ENCODE measurements at regions not wholly inside any gene's neighbourhood (a gene's known extent, or its start where the extent isn't known, plus 50 kb on each side); places are given as distances from the start of the nearest gene placed in this dataset.
A peak's percentile ranks its signal among the peaks of the same experiment; 100 is the strongest.

DNA sequence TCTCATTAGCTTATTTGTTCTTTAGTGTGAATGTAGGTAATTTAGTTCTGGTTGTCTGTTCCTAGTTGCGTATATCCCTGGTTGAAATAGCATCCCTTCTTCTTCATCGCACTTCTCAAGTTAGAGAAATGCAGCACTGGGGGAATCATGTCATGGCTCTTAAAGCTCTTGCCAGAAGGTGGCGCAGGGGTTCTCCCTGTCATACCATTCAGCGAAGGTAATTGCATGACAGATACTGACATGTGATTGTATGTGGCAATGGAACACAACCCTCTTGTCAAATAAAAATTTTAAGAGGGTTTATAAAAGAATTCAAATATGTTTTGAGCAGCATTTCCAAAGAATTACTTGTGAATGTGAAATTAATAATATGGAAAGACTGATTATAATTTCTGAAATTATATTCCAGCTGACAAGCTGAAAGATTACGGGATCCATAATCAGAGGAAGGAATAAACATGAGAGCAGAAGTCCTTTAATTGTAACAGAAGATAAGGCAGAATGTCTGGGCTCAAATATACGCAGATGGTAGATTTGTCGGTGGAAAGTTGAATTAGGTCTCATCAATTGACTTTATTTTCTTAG lies 411.7 kb downstream of the DSEL start:
- H3K27ac ChIP-seq: no peak overlapping the region
- TF ChIP-seq, protein P1, sequence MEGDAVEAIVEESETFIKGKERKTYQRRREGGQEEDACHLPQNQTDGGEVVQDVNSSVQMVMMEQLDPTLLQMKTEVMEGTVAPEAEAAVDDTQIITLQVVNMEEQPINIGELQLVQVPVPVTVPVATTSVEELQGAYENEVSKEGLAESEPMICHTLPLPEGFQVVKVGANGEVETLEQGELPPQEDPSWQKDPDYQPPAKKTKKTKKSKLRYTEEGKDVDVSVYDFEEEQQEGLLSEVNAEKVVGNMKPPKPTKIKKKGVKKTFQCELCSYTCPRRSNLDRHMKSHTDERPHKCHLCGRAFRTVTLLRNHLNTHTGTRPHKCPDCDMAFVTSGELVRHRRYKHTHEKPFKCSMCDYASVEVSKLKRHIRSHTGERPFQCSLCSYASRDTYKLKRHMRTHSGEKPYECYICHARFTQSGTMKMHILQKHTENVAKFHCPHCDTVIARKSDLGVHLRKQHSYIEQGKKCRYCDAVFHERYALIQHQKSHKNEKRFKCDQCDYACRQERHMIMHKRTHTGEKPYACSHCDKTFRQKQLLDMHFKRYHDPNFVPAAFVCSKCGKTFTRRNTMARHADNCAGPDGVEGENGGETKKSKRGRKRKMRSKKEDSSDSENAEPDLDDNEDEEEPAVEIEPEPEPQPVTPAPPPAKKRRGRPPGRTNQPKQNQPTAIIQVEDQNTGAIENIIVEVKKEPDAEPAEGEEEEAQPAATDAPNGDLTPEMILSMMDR (IDR thresholded peaks at IDR 0.05): peak; percentile 95
- TF ChIP-seq ZFX (IDR thresholded peaks at IDR 0.05; ENCODE audit: borderline replicate concordance): no peak

DNA sequence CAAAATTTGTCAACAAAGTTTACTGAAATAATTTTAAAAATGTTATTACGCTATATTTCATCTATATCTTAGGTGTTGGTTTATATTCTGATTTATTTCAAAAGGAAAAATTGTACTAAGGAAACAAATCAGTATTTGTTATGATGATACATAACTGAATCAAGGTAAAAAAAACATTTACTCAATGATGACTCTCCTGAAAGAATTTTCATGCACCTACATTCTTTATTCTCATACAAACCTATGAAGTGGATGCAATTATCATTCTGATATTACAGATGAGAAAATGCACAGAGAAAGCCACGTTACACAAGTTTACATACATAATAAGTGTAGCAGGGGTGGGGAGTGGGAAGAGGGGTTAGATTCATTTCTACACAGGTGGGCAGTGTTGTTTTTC lies 422.4 kb downstream of the DSEL start:
- no peak overlapping the region for H3K27ac ChIP-seq
- TF ChIP-seq, protein P1 (IDR thresholded peaks at IDR 0.05): no peak
- no peak for TF ChIP-seq ZFX (IDR thresholded peaks at IDR 0.05; ENCODE audit: borderline replicate concordance)

DNA sequence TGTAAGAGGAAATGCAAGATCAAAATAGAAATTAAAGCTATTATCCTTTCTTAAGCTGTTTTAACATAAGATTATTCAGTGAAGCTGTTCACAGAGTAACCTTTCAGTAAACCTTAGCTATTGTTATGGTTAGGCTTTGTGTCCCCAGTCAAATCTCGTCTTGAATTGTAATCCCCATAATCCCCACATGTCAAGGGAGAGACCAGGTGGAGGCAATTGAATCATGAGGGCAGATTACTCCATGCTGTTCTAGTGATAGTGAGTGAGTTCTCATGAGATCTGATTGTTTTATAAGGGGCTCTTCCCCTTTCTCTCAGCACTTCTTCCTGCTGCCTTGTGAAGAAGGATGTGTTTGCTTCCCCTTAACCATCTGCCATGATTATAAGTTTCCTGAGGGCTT lies 424.4 kb downstream of the DSEL start:
- TF ChIP-seq ZFX (IDR thresholded peaks at IDR 0.05; ENCODE audit: borderline replicate concordance): no peak
- TF ChIP-seq, protein P1 (IDR thresholded peaks at IDR 0.05): no peak
- no peak overlapping the region for H3K27ac ChIP-seq

DNA sequence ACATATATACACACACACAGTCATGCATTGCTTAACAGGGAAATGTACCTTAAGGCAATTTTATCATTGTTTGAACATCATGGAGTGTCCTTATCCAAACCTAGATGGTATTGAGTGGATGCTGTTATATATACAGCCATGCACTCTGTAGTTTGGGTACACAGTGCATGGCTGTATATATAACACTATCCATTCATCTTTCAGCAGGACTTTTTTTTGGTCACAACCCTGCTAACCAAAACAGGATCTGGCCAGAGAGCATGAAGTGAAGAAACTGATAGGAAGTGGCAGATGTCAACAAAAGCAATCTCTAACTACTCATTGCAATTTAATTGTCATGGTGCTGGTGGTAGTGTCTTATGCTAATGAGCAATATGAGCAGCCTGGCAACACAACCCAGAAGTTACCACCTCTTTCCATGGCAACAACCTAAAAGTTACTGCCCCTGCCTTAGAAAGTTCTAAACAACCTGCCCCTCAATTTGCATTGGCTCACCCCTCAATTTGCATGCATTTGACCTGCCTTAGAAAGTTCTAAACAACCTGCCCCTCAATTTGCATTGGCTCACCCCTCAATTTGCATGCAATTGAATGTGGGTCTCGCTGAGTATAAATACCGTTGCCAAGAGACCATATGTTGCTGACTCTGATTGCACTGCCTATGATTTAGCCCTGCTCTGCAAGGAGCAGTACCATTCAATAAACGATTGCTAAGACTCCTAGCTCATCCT lies 434.9 kb downstream of the DSEL start:
- no peak overlapping the region for H3K27ac ChIP-seq
- no peak for TF ChIP-seq ZFX (IDR thresholded peaks at IDR 0.05; ENCODE audit: borderline replicate concordance)
- TF ChIP-seq, protein P1 (IDR thresholded peaks at IDR 0.05): no peak

DNA sequence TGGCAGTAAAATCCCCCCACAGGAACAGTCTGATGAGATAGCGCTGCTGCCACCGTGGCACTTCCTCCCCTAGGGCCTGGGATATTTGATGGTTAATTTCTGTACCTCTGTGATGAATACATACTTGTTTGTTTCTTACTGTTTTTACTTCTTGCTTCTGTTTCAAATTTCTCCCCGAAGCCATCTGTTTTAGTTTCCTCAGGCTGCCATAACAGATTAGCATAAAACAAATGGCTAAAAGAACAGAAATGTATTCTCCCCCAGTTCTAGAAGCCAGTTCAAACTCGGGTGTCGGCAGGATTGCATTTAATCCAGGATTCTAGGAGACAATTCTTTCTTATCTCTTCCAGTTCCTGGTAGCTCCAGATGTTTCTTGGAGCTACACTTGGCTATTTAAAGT lies 435.9 kb downstream of the DSEL start:
- TF ChIP-seq, protein P1 (IDR thresholded peaks at IDR 0.05): no peak
- no peak for TF ChIP-seq ZFX (IDR thresholded peaks at IDR 0.05; ENCODE audit: borderline replicate concordance)
- no peak overlapping the region for H3K27ac ChIP-seq

DNA sequence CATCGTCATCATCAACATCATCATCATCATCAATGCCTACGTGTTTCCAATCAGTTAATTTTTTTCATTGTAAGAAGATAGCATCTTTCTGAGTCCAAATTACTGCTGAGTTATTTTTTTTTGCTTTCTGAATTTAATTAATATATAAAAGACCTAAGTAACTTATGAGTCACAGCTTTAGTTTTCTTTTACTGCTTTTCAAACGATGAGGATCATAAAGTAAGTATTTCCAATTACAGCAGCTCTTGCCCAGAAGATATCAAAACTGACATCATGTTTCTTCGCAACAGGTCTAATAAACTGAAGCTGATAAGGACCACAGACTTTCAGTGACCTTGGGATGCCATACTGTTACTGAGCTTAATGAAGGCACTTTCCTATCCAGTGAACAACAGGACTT lies 442.2 kb downstream of the DSEL start:
- no peak overlapping the region for H3K27ac ChIP-seq
- TF ChIP-seq, protein P1 (IDR thresholded peaks at IDR 0.05): no peak
- no peak for TF ChIP-seq ZFX (IDR thresholded peaks at IDR 0.05; ENCODE audit: borderline replicate concordance)

DNA sequence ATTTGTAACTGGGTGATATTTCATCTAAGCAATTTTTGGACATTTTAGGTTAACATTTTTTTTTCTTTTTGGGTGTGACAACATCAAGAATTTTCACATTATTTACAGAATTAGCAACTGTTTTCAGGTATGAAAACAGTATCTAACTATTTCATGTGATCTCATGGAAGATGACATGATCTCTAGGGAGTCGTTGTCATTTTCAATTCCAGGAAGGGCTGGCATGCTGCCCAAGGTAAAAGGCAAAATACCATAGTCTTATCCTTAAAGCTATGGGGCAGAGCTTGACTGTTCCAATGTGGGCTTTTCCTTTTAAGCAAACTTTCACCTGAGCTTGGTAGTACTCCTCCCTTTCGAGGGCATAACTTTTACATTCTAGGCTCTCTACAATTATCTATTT lies 443.7 kb downstream of the DSEL start:
- H3K27ac ChIP-seq: no peak overlapping the region
- TF ChIP-seq ZFX (IDR thresholded peaks at IDR 0.05; ENCODE audit: borderline replicate concordance): no peak
- TF ChIP-seq, protein P1 (IDR thresholded peaks at IDR 0.05): no peak

Data from 22Rv1 (cell line).